LNCAP (cell line): ENCODE measurements at regions not wholly inside any gene's neighbourhood (a gene's known extent, or its start where the extent isn't known, plus 50 kb on each side); places are given as distances from the start of the nearest gene placed in this dataset.

ENCODE experiments used
- CTCF ChIP-seq: fragments of 450-650 bp; IDR thresholded peaks from 2 replicates; pipeline ENCODE4 v1.5.1; 2017; ENCODE audit warnings: mild to moderate bottlenecking

DNA sequence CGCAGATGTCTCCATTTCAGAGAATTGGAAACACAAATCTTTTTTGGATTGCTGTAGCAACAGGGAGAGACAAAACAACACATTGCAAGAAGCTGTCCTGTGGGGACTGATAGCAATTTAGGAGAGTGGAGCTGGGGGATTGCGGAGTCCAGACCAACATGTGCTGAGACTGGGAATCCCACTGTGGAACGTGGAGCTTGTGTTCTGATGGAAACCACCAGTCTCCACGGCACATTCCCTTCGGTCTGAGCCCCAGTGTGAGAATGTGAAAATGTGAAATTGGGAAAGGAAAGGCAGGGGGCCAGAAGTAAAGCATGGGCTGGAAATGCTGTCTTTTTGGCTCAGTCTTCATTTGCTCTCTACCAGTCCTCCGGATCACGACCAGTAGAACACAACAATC is 348.8 kb upstream of the TNC start:
- TF ChIP-seq CTCF, result no peak

DNA sequence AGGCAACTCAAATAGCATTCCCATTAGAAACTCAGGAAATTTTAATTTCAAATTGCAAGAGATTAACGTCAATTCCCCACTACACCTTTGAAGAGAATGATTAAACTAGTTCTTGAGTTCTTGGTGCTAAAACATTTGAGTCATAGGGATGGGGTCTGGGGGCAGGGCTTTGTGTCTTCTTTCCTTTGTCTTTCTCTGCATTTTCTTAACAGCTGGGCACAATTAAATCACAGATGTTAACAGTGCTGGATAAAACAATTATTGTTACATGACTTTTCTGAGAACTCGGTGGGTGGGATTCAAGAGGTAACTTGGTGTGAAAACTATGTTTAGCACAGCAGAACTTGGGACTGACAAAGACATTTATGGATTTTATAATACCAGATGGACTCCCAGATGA is 351.9 kb upstream of the TNC start:
- no peak for TF ChIP-seq CTCF

GRCh38 chr9:115481769-115482168 is 363.8 kb upstream of the TNC start:
- TF ChIP-seq CTCF, result no peak

GRCh38 chr9:115482747-115483146 is 364.8 kb upstream of the TNC start:
- TF ChIP-seq CTCF, result no peak

GRCh38 chr9:115492869-115493268 is 374.9 kb upstream of the TNC start:
- no peak for TF ChIP-seq CTCF

GRCh38 chr9:115494393-115494792 is 376.4 kb upstream of the TNC start:
- TF ChIP-seq CTCF, result no peak

- no peak for TF ChIP-seq CTCF
Observed at GRCh38 chr9:115495052-115495635, 377.2 kb upstream of the TNC start.

DNA sequence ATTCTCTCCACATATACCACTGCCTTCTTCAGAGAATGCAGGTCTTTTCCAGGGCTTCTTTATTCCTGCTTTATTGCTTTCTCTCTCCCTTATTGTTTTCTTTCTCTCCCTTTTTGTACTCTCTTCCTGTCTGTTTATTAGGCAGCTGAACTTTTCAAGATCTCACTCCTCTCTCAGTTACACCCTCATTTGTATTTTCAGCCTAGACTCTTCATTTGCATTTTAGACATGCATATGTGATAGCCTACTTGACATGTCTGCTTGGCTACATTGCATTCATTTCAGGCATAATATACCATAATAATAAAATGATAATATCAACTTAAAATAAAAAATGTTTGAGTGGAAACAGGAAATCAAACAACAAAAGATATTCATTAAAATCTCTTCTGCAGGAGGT is 377.9 kb upstream of the TNC start:
- no peak for TF ChIP-seq CTCF
